Naive thymus-derived CD4-positive, alpha-beta T cell (primary cell): ENCODE measurements at regions not wholly inside any gene's neighbourhood (a gene's known extent, or its start where the extent isn't known, plus 50 kb on each side); places are given as distances from the start of the nearest gene placed in this dataset.

Experiments used
- ATAC-seq: fragments of 150-1000 bp; cut with Tn5 transposase; 2 replicates; pipeline ENCODE4 v1.10.0; 2021; ENCODE audit warnings: mild to moderate bottlenecking, moderate library complexity
- CTCF ChIA-PET: fragments of 350-600 bp; sonication (Branson Sonifier 250); formaldehyde crosslinking; loops from one replicate; lab custom pipeline; 2021; ENCODE audit warnings: antibody characterized with exemption; lab: Charles Lee
- POLR2A ChIA-PET: fragments of 350-600 bp; sonication (Branson Sonifier 250); formaldehyde crosslinking; loops from one replicate; lab custom pipeline; 2021; ENCODE audit warnings: antibody characterized with exemption, inconsistent platforms; lab: Charles Lee
- DNase-seq, 9 donors: peaks; one replicate each; pipeline versions ENCODE4 v3.0.0 to v3.0.0-alpha.2; 2020 to 2022; ENCODE audit warnings: mixed read lengths in 1 of 9
- H3K27ac ChIP-seq: one replicate; pipeline ENCODE4 v1.7.0; 2013; ENCODE audit warnings: mild to moderate bottlenecking, low read depth, low read length, moderate library complexity
- H3K27me3 ChIP-seq, 2 donors: one replicate each; pipeline ENCODE4 v1.7.0; 2013; ENCODE audit warnings: low read length in 2 of 2, mild to moderate bottlenecking in 2 of 2, moderate library complexity in 2 of 2; ENCODE audit not compliant: control insufficient read depth in 2 of 2, insufficient read depth in 2 of 2
- H3K36me3 ChIP-seq, 3 experiments: 1 replicate in 2 of 3; 2 replicates in 1 of 3; pipeline ENCODE4 v1.7.0; 2013; ENCODE audit warnings: low read length in 3 of 3, mild to moderate bottlenecking in 3 of 3, moderate library complexity in 1 of 3; ENCODE audit not compliant: insufficient read depth in 3 of 3, control insufficient read depth in 2 of 3
- H3K4me1 ChIP-seq, 2 donors: one replicate each; pipeline ENCODE4 v1.7.0; 2013; ENCODE audit warnings: low read length in 2 of 2, mild to moderate bottlenecking in 2 of 2, moderate library complexity in 1 of 2; ENCODE audit not compliant: control insufficient read depth in 2 of 2, insufficient read depth in 2 of 2
- H3K4me3 ChIP-seq: 2 replicates; pipeline ENCODE4 v1.7.0; 2013; ENCODE audit warnings: mild to moderate bottlenecking, low read length
- H3K9me3 ChIP-seq, 3 experiments: 1 replicate in 2 of 3; 2 replicates in 1 of 3; pipeline ENCODE4 v1.7.0; 2013; ENCODE audit warnings: low read length in 3 of 3; ENCODE audit not compliant: control insufficient read depth in 2 of 3
- H3K27ac Mint-ChIP-seq, 9 donors: one replicate each; pipeline ENCODE4 v1.8.0; 2020 to 2022; ENCODE audit warnings: mixed read lengths in 9 of 9, mild to moderate bottlenecking in 8 of 9, moderate library complexity in 5 of 9, inconsistent platforms in 2 of 9
- H3K27me3 Mint-ChIP-seq, 5 donors: one replicate each; pipeline ENCODE4 v1.8.0; 2021 to 2022; ENCODE audit warnings: mixed read lengths in 5 of 5, mild to moderate bottlenecking in 1 of 5
- H3K36me3 Mint-ChIP-seq, 5 donors: one replicate each; pipeline ENCODE4 v1.8.0; 2020 to 2022; ENCODE audit warnings: mixed read lengths in 5 of 5, mild to moderate bottlenecking in 3 of 5, inconsistent platforms in 1 of 5
- H3K4me1 Mint-ChIP-seq, 7 donors: one replicate each; pipeline ENCODE4 v1.8.0; 2020 to 2022; ENCODE audit warnings: mixed read lengths in 7 of 7, mild to moderate bottlenecking in 3 of 7, inconsistent platforms in 1 of 7
- H3K4me3 Mint-ChIP-seq, 10 donors: one replicate each; pipeline ENCODE4 v1.8.0; 2020 to 2022; ENCODE audit warnings: mild to moderate bottlenecking in 10 of 10, mixed read lengths in 10 of 10, moderate library complexity in 6 of 10, inconsistent platforms in 2 of 10
- H3K9me3 Mint-ChIP-seq, 11 donors: one replicate each; pipeline ENCODE4 v1.8.0; 2020 to 2022; ENCODE audit warnings: mixed read lengths in 11 of 11, mild to moderate bottlenecking in 4 of 11, inconsistent platforms in 1 of 11, moderate library complexity in 1 of 11
- intact Hi-C, 2 donors: fragments of 100-400 bp; cut with micrococcal nuclease; formaldehyde crosslinking; loops; one replicate each; pipeline ENCODE4 v1.15.1; 2023

GRCh38 chr13:34108410-34108809 lies 290.5 kb downstream of the RFC3 start:
- DNase-seq (no peak), ATAC-seq (no peak)
- Histone ChIP-seq H3K4me1 (no peaks in the 10 kb centered on the region), H3K27me3 (no peaks in the 10 kb centered on the region), H3K27ac (no peak overlapping the region), H3K36me3 (no peaks in the 10 kb centered on the region), H3K4me3 (no peak overlapping the region), H3K9me3 (no peaks in the 10 kb centered on the region)
- Mint-ChIP-seq H3K27me3 (peaks cover 0 to 28% (median 0%) of the 10 kb centered on the region in 5 donors), H3K4me3 (no peak overlapping the region), H3K27ac (no peak overlapping the region), H3K9me3 (peaks cover 0 to 18% (median 7%) of the 10 kb centered on the region in 11 donors), H3K36me3 (no peaks in the 10 kb centered on the region), H3K4me1 (peaks cover 0 to 2% (median 0%) of the 10 kb centered on the region in 7 donors)
- intact Hi-C loops, result no loop called here
- ChIA-PET CTCF (no interaction called here), POLR2A (no interaction called here)

- peaks cover 0 to 16% (median 0%) of the 10 kb centered on the region in 5 donors for H3K27me3 Mint-ChIP-seq
- H3K9me3 Mint-ChIP-seq, result peaks cover 0 to 13% (median 5%) of the 10 kb centered on the region in 11 donors
- ATAC-seq (no peak), DNase-seq (no peak)
- H3K4me1 Mint-ChIP-seq, result no peaks in the 10 kb centered on the region
- Histone ChIP-seq H3K4me3 (no peak overlapping the region), H3K4me1 (no peaks in the 10 kb centered on the region), H3K27ac (no peak overlapping the region), H3K36me3 (no peaks in the 10 kb centered on the region), H3K27me3 (no peaks in the 10 kb centered on the region), H3K9me3 (no peaks in the 10 kb centered on the region)
- ChIA-PET POLR2A (no interaction called here), CTCF (no interaction called here)
- H3K4me3 Mint-ChIP-seq, result no peak overlapping the region
- H3K27ac Mint-ChIP-seq, result no peak overlapping the region
- no peaks in the 10 kb centered on the region for H3K36me3 Mint-ChIP-seq
- intact Hi-C loops, result no loop called here
These were observed 296.6 kb downstream of the RFC3 start for GRCh38 chr13:34114581-34114980.

GRCh38 chr13:34116651-34117050 lies 298.7 kb downstream of the RFC3 start:
- DNase-seq (no peak), ATAC-seq (no peak)
- Mint-ChIP-seq H3K4me1 (no peaks in the 10 kb centered on the region), H3K4me3 (no peak overlapping the region), H3K27me3 (peaks cover 0 to 11% (median 0%) of the 10 kb centered on the region in 5 donors), H3K36me3 (no peaks in the 10 kb centered on the region), H3K27ac (no peak overlapping the region), H3K9me3 (peaks cover 0 to 19% (median 2%) of the 10 kb centered on the region in 11 donors)
- Histone ChIP-seq H3K9me3 (no peaks in the 10 kb centered on the region), H3K27me3 (no peaks in the 10 kb centered on the region), H3K4me1 (no peaks in the 10 kb centered on the region), H3K36me3 (no peaks in the 10 kb centered on the region), H3K4me3 (no peak overlapping the region), H3K27ac (no peak overlapping the region)
- CTCF ChIA-PET, result no interaction called here
- intact Hi-C loops, result no loop called here
- POLR2A ChIA-PET, result no interaction called here

- ATAC-seq, result no peak
- H3K4me3 Mint-ChIP-seq, result no peak overlapping the region
- H3K27me3 ChIP-seq, result no peaks in the 10 kb centered on the region
- no peaks in the 10 kb centered on the region for H3K4me1 Mint-ChIP-seq
- H3K27ac Mint-ChIP-seq, result no peak overlapping the region
- H3K9me3 Mint-ChIP-seq, result peaks cover 0 to 14% (median 0%) of the 10 kb centered on the region in 11 donors
- H3K4me3 ChIP-seq, result no peak overlapping the region
- ChIA-PET POLR2A (no interaction called here), CTCF (no interaction called here)
- peaks cover 0 to 7% (median 0%) of the 10 kb centered on the region in 5 donors for H3K27me3 Mint-ChIP-seq
- no peaks in the 10 kb centered on the region for H3K36me3 Mint-ChIP-seq
- DNase-seq, result no peak
- H3K27ac ChIP-seq, result no peak overlapping the region
- H3K9me3 ChIP-seq, result no peaks in the 10 kb centered on the region
- intact Hi-C loops, result no loop called here
- H3K4me1 ChIP-seq, result no peaks in the 10 kb centered on the region
- H3K36me3 ChIP-seq, result no peaks in the 10 kb centered on the region
These were observed 306.8 kb downstream of the RFC3 start for GRCh38 chr13:34124666-34125306.

- Mint-ChIP-seq H3K9me3 (peaks cover 0 to 3% (median 0%) of the 10 kb centered on the region in 11 donors), H3K4me3 (no peak overlapping the region), H3K4me1 (no peaks in the 10 kb centered on the region), H3K36me3 (no peaks in the 10 kb centered on the region), H3K27me3 (peaks cover 0 to 7% (median 0%) of the 10 kb centered on the region in 5 donors), H3K27ac (no peak overlapping the region)
- DNase-seq, result no peak
- intact Hi-C loops, result no loop called here
- Histone ChIP-seq H3K36me3 (no peaks in the 10 kb centered on the region), H3K27ac (no peak overlapping the region), H3K4me3 (no peak overlapping the region), H3K4me1 (no peaks in the 10 kb centered on the region), H3K27me3 (no peaks in the 10 kb centered on the region), H3K9me3 (no peaks in the 10 kb centered on the region)
- no peak for ATAC-seq
- POLR2A ChIA-PET, result no interaction called here
- CTCF ChIA-PET, result no interaction called here
These were observed 309.6 kb downstream of the RFC3 start for GRCh38 chr13:34127523-34127922.

- peaks cover 0 to 7% (median 0%) of the 10 kb centered on the region in 5 donors for H3K27me3 Mint-ChIP-seq
- H3K27me3 ChIP-seq, result no peaks in the 10 kb centered on the region
- H3K4me3 Mint-ChIP-seq, result no peak overlapping the region
- intact Hi-C loops, result no loop called here
- ChIA-PET CTCF (no interaction called here), POLR2A (no interaction called here)
- no peak overlapping the region for H3K27ac ChIP-seq
- no peak for ATAC-seq
- DNase-seq, result no peak
- H3K36me3 ChIP-seq, result no peaks in the 10 kb centered on the region
- no peak overlapping the region for H3K27ac Mint-ChIP-seq
- no peaks in the 10 kb centered on the region for H3K4me1 Mint-ChIP-seq
- H3K36me3 Mint-ChIP-seq, result no peaks in the 10 kb centered on the region
- no peak overlapping the region for H3K4me3 ChIP-seq
- peaks cover 0 to 3% (median 0%) of the 10 kb centered on the region in 11 donors for H3K9me3 Mint-ChIP-seq
- H3K9me3 ChIP-seq, result no peaks in the 10 kb centered on the region
- H3K4me1 ChIP-seq, result no peaks in the 10 kb centered on the region
These were observed 310.7 kb downstream of the RFC3 start for GRCh38 chr13:34128661-34129060.

- Mint-ChIP-seq H3K4me3 (no peak overlapping the region), H3K27ac (no peak overlapping the region), H3K9me3 (peaks cover 0 to 3% (median 0%) of the 10 kb centered on the region in 11 donors), H3K27me3 (peaks cover 0 to 7% (median 0%) of the 10 kb centered on the region in 5 donors), H3K36me3 (no peaks in the 10 kb centered on the region), H3K4me1 (no peaks in the 10 kb centered on the region)
- no peak for ATAC-seq
- intact Hi-C loops, result no loop called here
- Histone ChIP-seq H3K4me1 (no peaks in the 10 kb centered on the region), H3K27ac (no peak overlapping the region), H3K9me3 (no peaks in the 10 kb centered on the region), H3K4me3 (no peak overlapping the region), H3K36me3 (no peaks in the 10 kb centered on the region), H3K27me3 (no peaks in the 10 kb centered on the region)
- ChIA-PET POLR2A (no interaction called here), CTCF (no interaction called here)
- DNase-seq, result no peak
These were observed 311.5 kb downstream of the RFC3 start for GRCh38 chr13:34129436-34129835.
